DND-41 (cell line): ENCODE measurements at regions not wholly inside any gene's neighbourhood (a gene's known extent, or its start where the extent isn't known, plus 50 kb on each side); places are given as distances from the start of the nearest gene placed in this dataset.

Source experiments
- ATAC-seq: fragments of 200-7000 bp; cut with Tn5 transposase; 3 replicates; pipeline ENCODE4 v1.9.1; 2021; ENCODE audit warnings: low read depth; ENCODE audit not compliant: insufficient read depth
- DNase-seq: peaks from one replicate; pipeline ENCODE4 v3.0.0-alpha.2; 2020
- H2AFZ ChIP-seq: 2 replicates; pipeline ENCODE4 v1.6.0; 2012; ENCODE audit warnings: low read depth, low read length
- H3K27ac ChIP-seq: 2 replicates; pipeline ENCODE4 v1.5.1; 2012; ENCODE audit warnings: low read length, inconsistent platforms
- H3K27me3 ChIP-seq: fragments of 200-600 bp; sonication (generic); 2 replicates; pipeline ENCODE4 v1.6.0; 2012; ENCODE audit warnings: low read length, mild to moderate bottlenecking, inconsistent platforms; ENCODE audit not compliant: insufficient read depth, poor library complexity
- H3K36me3 ChIP-seq: 2 replicates; pipeline ENCODE4 v1.5.1; 2012; ENCODE audit warnings: low read length, inconsistent platforms; ENCODE audit not compliant: insufficient read depth
- H3K4me1 ChIP-seq: 2 replicates; pipeline ENCODE4 v1.5.1; 2012; ENCODE audit warnings: mild to moderate bottlenecking, low read length; ENCODE audit not compliant: insufficient read depth
- H3K4me2 ChIP-seq: 2 replicates; pipeline ENCODE4 v1.6.0; 2012; ENCODE audit warnings: mild to moderate bottlenecking, moderate library complexity, low read length, inconsistent platforms; ENCODE audit not compliant: insufficient read depth
- H3K4me3 ChIP-seq, 2 experiments: fragments of 200-600 bp in 1 of 2; shearing (Covaris generic) in 1 of 2; 2 replicates each; pipeline ENCODE4 v1.5.1; 2012 to 2016; ENCODE audit warnings: inconsistent platforms in 2 of 2, low read length in 2 of 2, mild to moderate bottlenecking in 2 of 2, low read depth in 1 of 2, moderate library complexity in 1 of 2
- H3K79me2 ChIP-seq: 2 replicates; pipeline ENCODE4 v1.6.0; 2012; ENCODE audit warnings: low read length, inconsistent platforms; ENCODE audit not compliant: insufficient read depth
- H3K9ac ChIP-seq: 2 replicates; pipeline ENCODE4 v1.6.0; 2012; ENCODE audit warnings: low read depth, mild to moderate bottlenecking, inconsistent platforms, low read length, moderate library complexity
- H3K9me3 ChIP-seq: 2 replicates; pipeline ENCODE4 v1.5.1; 2012; ENCODE audit warnings: low read length, moderate library complexity, mild to moderate bottlenecking, inconsistent platforms; ENCODE audit not compliant: insufficient read depth, severe bottlenecking
- H4K20me1 ChIP-seq: 2 replicates; pipeline ENCODE4 v1.6.0; 2012; ENCODE audit warnings: low read length; ENCODE audit not compliant: insufficient read depth
- CTCF ChIP-seq: IDR thresholded peaks from 2 replicates; pipeline ENCODE4 v1.5.1; 2012; ENCODE audit warnings: borderline replicate concordance, low read length, moderate library complexity, mild to moderate bottlenecking; ENCODE audit not compliant: poor library complexity, severe bottlenecking; ENCODE audit errors: extremely low read depth
- EZH2 ChIP-seq: IDR thresholded peaks from 3 replicates; pipeline ENCODE4 v1.6.1; 2012; ENCODE audit warnings: borderline replicate concordance, low read depth, mild to moderate bottlenecking, moderate library complexity, low read length, inconsistent platforms; ENCODE audit not compliant: severe bottlenecking

GRCh38 chr5:103808464-103809106 lies 246.0 kb upstream of the NUDT12 start:
- peak; percentile 11 for DNase-seq
- Histone ChIP-seq H4K20me1 (no peaks in the 10 kb centered on the region), H3K4me1 (no peaks in the 10 kb centered on the region), H3K4me3 (no peak overlapping the region), H3K27ac (no peak overlapping the region), H2AFZ (no peak overlapping the region), H3K4me2 (no peak overlapping the region), H3K27me3 (no peaks in the 10 kb centered on the region), H3K36me3 (no peaks in the 10 kb centered on the region), H3K79me2 (no peaks in the 10 kb centered on the region), H3K9ac (no peak overlapping the region), H3K9me3 (no peaks in the 10 kb centered on the region)
- peak; percentile 76 for ATAC-seq
- TF ChIP-seq EZH2 (no peak), CTCF (peak; percentile 78)

- no peaks in the 10 kb centered on the region for H3K79me2 ChIP-seq
- ATAC-seq (no peak), DNase-seq (no peak)
- H3K4me1 ChIP-seq, result no peaks in the 10 kb centered on the region
- no peak overlapping the region for H3K9ac ChIP-seq
- no peaks in the 10 kb centered on the region for H3K9me3 ChIP-seq
- H4K20me1 ChIP-seq, result no peaks in the 10 kb centered on the region
- H3K4me3 ChIP-seq, result no peak overlapping the region
- no peak overlapping the region for H2AFZ ChIP-seq
- TF ChIP-seq CTCF, result no peak
- TF ChIP-seq EZH2, result no peak
- H3K4me2 ChIP-seq, result no peak overlapping the region
- no peaks in the 10 kb centered on the region for H3K36me3 ChIP-seq
- no peak overlapping the region for H3K27ac ChIP-seq
- H3K27me3 ChIP-seq, result no peaks in the 10 kb centered on the region
Measured at GRCh38 chr5:103804711-103805110, 242.1 kb upstream of the NUDT12 start.

GRCh38 chr5:103801681-103802080 lies 239.1 kb upstream of the NUDT12 start:
- no peak for TF ChIP-seq EZH2
- TF ChIP-seq CTCF, result no peak
- Histone ChIP-seq H4K20me1 (no peaks in the 10 kb centered on the region), H3K79me2 (no peaks in the 10 kb centered on the region), H3K4me2 (no peak overlapping the region), H3K36me3 (no peaks in the 10 kb centered on the region), H2AFZ (no peak overlapping the region), H3K27me3 (no peaks in the 10 kb centered on the region), H3K4me3 (no peak overlapping the region), H3K27ac (no peak overlapping the region), H3K9me3 (no peaks in the 10 kb centered on the region), H3K4me1 (no peaks in the 10 kb centered on the region), H3K9ac (no peak overlapping the region)
- DNase-seq (no peak), ATAC-seq (no peak)
